ENCODE measurements at regions not wholly inside any gene's neighbourhood (a gene's known extent, or its start where the extent isn't known, plus 50 kb on each side); places are given as distances from the start of the nearest gene placed in this dataset.
A peak's percentile ranks its signal among the peaks of the same experiment; 100 is the strongest.
"Not testable (repeated sequence)": the region's sequence is repeated elsewhere in the genome, so short reads cannot be mapped to it uniquely, and the experiment has no call there.

- H3K27ac ChIP-seq = no peak overlapping the region
- TF ChIP-seq CTCF (IDR thresholded peaks at IDR 0.05) (no peak), ZFX (IDR thresholded peaks at IDR 0.05; ENCODE audit: borderline replicate concordance) (no peak)
These were observed 506.0 kb downstream of the HTR1A start for GRCh38 chr5:63456279-63456678.

GRCh38 chr5:63451188-63451587 lies 511.1 kb downstream of the HTR1A start:
- H3K27ac ChIP-seq = no peak overlapping the region
- no peak for TF ChIP-seq ZFX (IDR thresholded peaks at IDR 0.05; ENCODE audit: borderline replicate concordance)
- TF ChIP-seq CTCF (IDR thresholded peaks at IDR 0.05) = no peak

GRCh38 chr5:63439537-63439936 lies 522.7 kb downstream of the HTR1A start:
- no peak for TF ChIP-seq ZFX (IDR thresholded peaks at IDR 0.05; ENCODE audit: borderline replicate concordance)
- H3K27ac ChIP-seq = no peak overlapping the region

- H3K27ac ChIP-seq = no peak overlapping the region
- no peak for TF ChIP-seq CTCF (IDR thresholded peaks at IDR 0.05)
These were observed 552.5 kb downstream of the HTR1A start for GRCh38 chr5:63409737-63410136.

- no peak overlapping the region for H3K27ac ChIP-seq
- TF ChIP-seq CTCF (IDR thresholded peaks at IDR 0.05) = no peak
- TF ChIP-seq ZFX (IDR thresholded peaks at IDR 0.05; ENCODE audit: borderline replicate concordance) = no peak
These were observed 553.3 kb downstream of the HTR1A start for GRCh38 chr5:63408984-63409383.

- no peak overlapping the region for H3K27ac ChIP-seq
- TF ChIP-seq ZFX (IDR thresholded peaks at IDR 0.05; ENCODE audit: borderline replicate concordance) (no peak), CTCF (IDR thresholded peaks at IDR 0.05) (peak; percentile 95)
These were observed 560.7 kb downstream of the HTR1A start for GRCh38 chr5:63401436-63402046.

- H3K27ac ChIP-seq = no peak overlapping the region
- TF ChIP-seq ZFX (IDR thresholded peaks at IDR 0.05; ENCODE audit: borderline replicate concordance) (no peak), CTCF (IDR thresholded peaks at IDR 0.05) (no peak)
These were observed 562.2 kb downstream of the HTR1A start for GRCh38 chr5:63400079-63400478.

GRCh38 chr5:63398346-63398745 lies 563.9 kb downstream of the HTR1A start:
- TF ChIP-seq CTCF (IDR thresholded peaks at IDR 0.05) (no peak), ZFX (IDR thresholded peaks at IDR 0.05; ENCODE audit: borderline replicate concordance) (no peak)
- no peak overlapping the region for H3K27ac ChIP-seq

GRCh38 chr5:63388188-63388587 lies 574.1 kb downstream of the HTR1A start:
- not testable (repeated sequence) for H3K27ac ChIP-seq

All from 22Rv1 (cell line).